ENCODE measurements at regions not wholly inside any gene's neighbourhood (a gene's known extent, or its start where the extent isn't known, plus 50 kb on each side); places are given as distances from the start of the nearest gene placed in this dataset.

GRCh38 chr16:62652441-62653120, 616.3 kb upstream of the CDH8 start:
- H3K36me3 ChIP-seq (ENCODE audit: insufficient read depth, low read length): no peaks in the 10 kb centered on the region
- peaks cover 3% of the 10 kb centered on the region for H3K9me3 ChIP-seq (ENCODE audit: control insufficient read depth, insufficient read depth, low read length)
- no peaks in the 10 kb centered on the region for H3K4me1 ChIP-seq (ENCODE audit: insufficient read depth, low read length)
- no peak overlapping the region for H3K9ac ChIP-seq (ENCODE audit: low read depth, low read length)

- Histone ChIP-seq H3K9ac (ENCODE audit: low read depth, low read length) (no peak overlapping the region), H3K9me3 (ENCODE audit: control insufficient read depth, insufficient read depth, low read length) (peaks cover 23% of the 10 kb centered on the region), H3K36me3 (ENCODE audit: insufficient read depth, low read length) (no peaks in the 10 kb centered on the region), H3K4me1 (ENCODE audit: insufficient read depth, low read length) (no peaks in the 10 kb centered on the region)
Observed at GRCh38 chr16:62648256-62648655, 612.0 kb upstream of the CDH8 start.

- Histone ChIP-seq H3K9ac (ENCODE audit: low read depth, low read length) (no peak overlapping the region), H3K9me3 (ENCODE audit: control insufficient read depth, insufficient read depth, low read length) (peaks cover 23% of the 10 kb centered on the region), H3K36me3 (ENCODE audit: insufficient read depth, low read length) (no peaks in the 10 kb centered on the region), H3K4me1 (ENCODE audit: insufficient read depth, low read length) (no peaks in the 10 kb centered on the region)
Observed at GRCh38 chr16:62644030-62644812, 608.0 kb upstream of the CDH8 start.

GRCh38 chr16:62642677-62643076, 606.4 kb upstream of the CDH8 start:
- no peaks in the 10 kb centered on the region for H3K36me3 ChIP-seq (ENCODE audit: insufficient read depth, low read length)

GRCh38 chr16:62639890-62640289, 603.7 kb upstream of the CDH8 start:
- peaks cover 3% of the 10 kb centered on the region for H3K9me3 ChIP-seq (ENCODE audit: control insufficient read depth, insufficient read depth, low read length)
- H3K4me1 ChIP-seq (ENCODE audit: insufficient read depth, low read length): no peaks in the 10 kb centered on the region
- no peak overlapping the region for H3K9ac ChIP-seq (ENCODE audit: low read depth, low read length)
- H3K36me3 ChIP-seq (ENCODE audit: insufficient read depth, low read length): no peaks in the 10 kb centered on the region

More at GRCh38 chr16:62642677-62643076, 606.4 kb upstream of the CDH8 start:
- no peaks in the 10 kb centered on the region for H3K4me1 ChIP-seq (ENCODE audit: insufficient read depth, low read length)
- no peak overlapping the region for H3K9ac ChIP-seq (ENCODE audit: low read depth, low read length)
- H3K9me3 ChIP-seq (ENCODE audit: control insufficient read depth, insufficient read depth, low read length): peaks cover 21% of the 10 kb centered on the region

GRCh38 chr16:62638964-62639870, 603.0 kb upstream of the CDH8 start:
- no peaks in the 10 kb centered on the region for H3K4me1 ChIP-seq (ENCODE audit: insufficient read depth, low read length)
- H3K9ac ChIP-seq (ENCODE audit: low read depth, low read length): no peak overlapping the region
- no peaks in the 10 kb centered on the region for H3K36me3 ChIP-seq (ENCODE audit: insufficient read depth, low read length)
- peaks cover 3% of the 10 kb centered on the region; the same call in 1 of the 2 replicates for H3K9me3 ChIP-seq (ENCODE audit: control insufficient read depth, insufficient read depth, low read length)

GRCh38 chr16:62638324-62638911, 602.2 kb upstream of the CDH8 start:
- Histone ChIP-seq H3K9me3 (ENCODE audit: control insufficient read depth, insufficient read depth, low read length) (no peaks in the 10 kb centered on the region), H3K36me3 (ENCODE audit: insufficient read depth, low read length) (no peaks in the 10 kb centered on the region), H3K9ac (ENCODE audit: low read depth, low read length) (no peak overlapping the region), H3K4me1 (ENCODE audit: insufficient read depth, low read length) (no peaks in the 10 kb centered on the region)

GRCh38 chr16:62625326-62625725, 589.1 kb upstream of the CDH8 start:
- H3K4me1 ChIP-seq (ENCODE audit: insufficient read depth, low read length): no peaks in the 10 kb centered on the region
- H3K9ac ChIP-seq (ENCODE audit: low read depth, low read length): no peak overlapping the region
- H3K36me3 ChIP-seq (ENCODE audit: insufficient read depth, low read length): no peaks in the 10 kb centered on the region
- no peaks in the 10 kb centered on the region for H3K9me3 ChIP-seq (ENCODE audit: control insufficient read depth, insufficient read depth, low read length)

- H3K9ac ChIP-seq (ENCODE audit: low read depth, low read length): no peak overlapping the region
- no peaks in the 10 kb centered on the region for H3K4me1 ChIP-seq (ENCODE audit: insufficient read depth, low read length)
- no peaks in the 10 kb centered on the region for H3K36me3 ChIP-seq (ENCODE audit: insufficient read depth, low read length)
- no peaks in the 10 kb centered on the region for H3K9me3 ChIP-seq (ENCODE audit: control insufficient read depth, insufficient read depth, low read length)
Observed at GRCh38 chr16:62620275-62620674, 584.0 kb upstream of the CDH8 start.

- Histone ChIP-seq H3K9ac (ENCODE audit: low read depth, low read length) (no peak overlapping the region), H3K4me1 (ENCODE audit: insufficient read depth, low read length) (no peaks in the 10 kb centered on the region), H3K9me3 (ENCODE audit: control insufficient read depth, insufficient read depth, low read length) (no peaks in the 10 kb centered on the region), H3K36me3 (ENCODE audit: insufficient read depth, low read length) (no peaks in the 10 kb centered on the region)
Observed at GRCh38 chr16:62615526-62615925, 579.3 kb upstream of the CDH8 start.

- Histone ChIP-seq H3K9ac (ENCODE audit: low read depth, low read length) (no peak overlapping the region), H3K36me3 (ENCODE audit: insufficient read depth, low read length) (no peaks in the 10 kb centered on the region), H3K4me1 (ENCODE audit: insufficient read depth, low read length) (no peaks in the 10 kb centered on the region), H3K9me3 (ENCODE audit: control insufficient read depth, insufficient read depth, low read length) (no peaks in the 10 kb centered on the region)
Observed at GRCh38 chr16:62610291-62610690, 574.1 kb upstream of the CDH8 start.

GRCh38 chr16:62602790-62603189, 566.6 kb upstream of the CDH8 start:
- H3K9ac ChIP-seq (ENCODE audit: low read depth, low read length): no peak overlapping the region

GRCh38 chr16:62597875-62598274, 561.6 kb upstream of the CDH8 start:
- H3K36me3 ChIP-seq (ENCODE audit: insufficient read depth, low read length): no peaks in the 10 kb centered on the region
- H3K4me1 ChIP-seq (ENCODE audit: insufficient read depth, low read length): no peaks in the 10 kb centered on the region
- no peaks in the 10 kb centered on the region for H3K9me3 ChIP-seq (ENCODE audit: control insufficient read depth, insufficient read depth, low read length)
- H3K9ac ChIP-seq (ENCODE audit: low read depth, low read length): no peak overlapping the region

More at GRCh38 chr16:62602790-62603189, 566.6 kb upstream of the CDH8 start:
- no peaks in the 10 kb centered on the region for H3K4me1 ChIP-seq (ENCODE audit: insufficient read depth, low read length)
- H3K9me3 ChIP-seq (ENCODE audit: control insufficient read depth, insufficient read depth, low read length): no peaks in the 10 kb centered on the region
- no peaks in the 10 kb centered on the region for H3K36me3 ChIP-seq (ENCODE audit: insufficient read depth, low read length)

- Histone ChIP-seq H3K9me3 (ENCODE audit: control insufficient read depth, insufficient read depth, low read length) (no peaks in the 10 kb centered on the region), H3K36me3 (ENCODE audit: insufficient read depth, low read length) (no peaks in the 10 kb centered on the region), H3K4me1 (ENCODE audit: insufficient read depth, low read length) (no peaks in the 10 kb centered on the region), H3K9ac (ENCODE audit: low read depth, low read length) (no peak overlapping the region)
Observed at GRCh38 chr16:62596584-62596983, 560.3 kb upstream of the CDH8 start.
